B cell (primary cell): ENCODE measurements at regions not wholly inside any gene's neighbourhood (a gene's known extent, or its start where the extent isn't known, plus 50 kb on each side); places are given as distances from the start of the nearest gene placed in this dataset.

Experiments
- ATAC-seq: fragments of 200-7000 bp; cut with Tn5 transposase; one replicate; pipeline ENCODE4 v1.10.0; 2021; ENCODE audit warnings: low read depth, mild to moderate bottlenecking, moderate number of reproducible peaks, moderate library complexity
- CTCF ChIA-PET: fragments of 350-600 bp; sonication (Branson Sonifier 250); formaldehyde crosslinking; loops from one replicate; lab custom pipeline; 2021; ENCODE audit warnings: antibody characterized with exemption, inconsistent platforms; lab: Charles Lee
- POLR2A ChIA-PET: fragments of 350-600 bp; sonication (Branson Sonifier 250); formaldehyde crosslinking; loops from one replicate; lab custom pipeline; 2021; ENCODE audit warnings: antibody characterized with exemption; lab: Charles Lee
- DNase-seq: peaks from one replicate; pipeline ENCODE4 v3.0.0; 2013
- H2AFZ ChIP-seq: 2 replicates; pipeline ENCODE4 v1.6.1; 2012; ENCODE audit warnings: mild to moderate bottlenecking, low read depth, low read length; ENCODE audit not compliant: insufficient read depth, poor library complexity, severe bottlenecking
- H3K27ac ChIP-seq, 2 donors: 1 replicate in 1 of 2; 2 replicates in 1 of 2; pipeline ENCODE4 v1.5.1; 2012 to 2013; ENCODE audit warnings: low read length in 2 of 2, mild to moderate bottlenecking in 2 of 2, moderate library complexity in 1 of 2
- H3K27me3 ChIP-seq, 4 experiments: fragments of 200-600 bp in 1 of 4; sonication (generic) in 1 of 4; replicated peaks in 1 of 4; 1 replicate in 2 of 4; 2 replicates in 2 of 4; pipeline versions ENCODE4 v1.6.1 to v1.7.0; 2013 to 2016; ENCODE audit warnings: low read length in 3 of 4, mild to moderate bottlenecking in 2 of 4, mixed read lengths in 1 of 4, moderate library complexity in 1 of 4; ENCODE audit not compliant: insufficient read depth in 4 of 4, control insufficient read depth in 3 of 4; ENCODE audit errors: control extremely low read depth in 1 of 4
- H3K36me3 ChIP-seq, 2 experiments: replicated peaks in 1 of 2; 1 replicate in 1 of 2; 2 replicates in 1 of 2; pipeline versions ENCODE4 v1.6.1 to v1.7.1; 2013; ENCODE audit warnings: low read length in 1 of 2; ENCODE audit not compliant: insufficient read depth in 2 of 2, control insufficient read depth in 1 of 2; ENCODE audit errors: control extremely low read depth in 1 of 2, extremely low read depth in 1 of 2
- H3K4me1 ChIP-seq, 2 donors: fragments of 200-600 bp in 1 of 2; sonication (generic) in 1 of 2; 1 replicate in 1 of 2; 2 replicates in 1 of 2; pipeline versions ENCODE4 v1.5.1 to v1.6.1; 2013 to 2017; ENCODE audit warnings: low read length in 2 of 2; ENCODE audit not compliant: control insufficient read depth in 2 of 2, insufficient read depth in 2 of 2
- H3K4me2 ChIP-seq: replicated peaks from 2 replicates; pipeline ENCODE3; 2012; ENCODE audit warnings: mild to moderate bottlenecking, low read depth, low read length; ENCODE audit not compliant: poor library complexity, severe bottlenecking
- H3K4me3 ChIP-seq, 5 experiments: fragments of 200-600 bp in 1 of 5; sonication (generic) in 1 of 5; 1 replicate in 3 of 5; 2 replicates in 2 of 5; pipeline versions ENCODE4 v1.5.1 to v1.7.0; 2011 to 2016; ENCODE audit warnings: low read length in 4 of 5, mild to moderate bottlenecking in 4 of 5, low read depth in 2 of 5, control low read depth in 1 of 5, moderate library complexity in 1 of 5; ENCODE audit not compliant: insufficient read depth in 1 of 5; ENCODE audit errors: control extremely low read depth in 1 of 5, extremely low read depth in 1 of 5
- H3K79me2 ChIP-seq: fragments of 200-600 bp; sonication (generic); one replicate; pipeline ENCODE4 v1.6.0; 2016; ENCODE audit warnings: low read length; ENCODE audit not compliant: control insufficient read depth, insufficient read depth
- H3K9ac ChIP-seq: fragments of 200-600 bp; sonication (generic); 2 replicates; pipeline ENCODE4 v1.6.1; 2017; ENCODE audit warnings: mild to moderate bottlenecking, low read length, moderate library complexity
- H3K9me3 ChIP-seq, 3 donors: one replicate each; pipeline versions ENCODE4 v1.6.1 to v1.7.1; 2013; ENCODE audit warnings: low read length in 2 of 3; ENCODE audit not compliant: control insufficient read depth in 2 of 3, insufficient read depth in 1 of 3; ENCODE audit errors: control extremely low read depth in 1 of 3
- H4K20me1 ChIP-seq: 2 replicates; pipeline ENCODE4 v1.6.0; 2012; ENCODE audit warnings: mild to moderate bottlenecking, low read length; ENCODE audit not compliant: insufficient read depth, control insufficient read depth, poor library complexity, severe bottlenecking
- H3K27ac Mint-ChIP-seq: one replicate; pipeline ENCODE4 v1.8.0; 2021; ENCODE audit warnings: mixed read lengths
- H3K27me3 Mint-ChIP-seq: one replicate; pipeline ENCODE4 v1.8.0; 2021; ENCODE audit warnings: mixed read lengths
- H3K4me1 Mint-ChIP-seq: one replicate; pipeline ENCODE4 v1.8.0; 2021; ENCODE audit warnings: mixed read lengths
- H3K4me3 Mint-ChIP-seq: one replicate; pipeline ENCODE4 v1.8.0; 2021; ENCODE audit warnings: mixed read lengths
- H3K9me3 Mint-ChIP-seq: one replicate; pipeline ENCODE4 v1.8.0; 2022; ENCODE audit warnings: mixed read lengths; ENCODE audit not compliant: insufficient read depth
- EZH2 ChIP-seq: IDR thresholded peaks from 2 replicates; pipeline ENCODE4 v1.6.1; 2012; ENCODE audit warnings: borderline replicate concordance, low read depth, mild to moderate bottlenecking, moderate library complexity, low read length; ENCODE audit not compliant: insufficient read depth, poor library complexity, severe bottlenecking
- WGBS: methylation state at CpG from one replicate; pipeline ENCODE4 v1.1.5; 2013; ENCODE audit warnings: missing lambda C conversion rate; ENCODE audit not compliant: insufficient coverage; 5-methylcytosine and 5-hydroxymethylcytosine counted together
- intact Hi-C: fragments of 100-400 bp; cut with micrococcal nuclease; formaldehyde crosslinking; loops from one replicate; pipeline ENCODE4 v1.10.0; 2022
- TF ChIP-seq, protein P1 (sequence below): fragments of 200-600 bp; IDR thresholded peaks from one replicate; pipeline ENCODE4 v1.8.0; 2022; ENCODE audit warnings: antibody characterized with exemption, mild to moderate bottlenecking

GRCh38 chr18:51731070-51731469, 533.6 kb upstream of the MEX3C start:
- Histone ChIP-seq H3K4me3 (no peak overlapping the region), H3K79me2 (no peaks in the 10 kb centered on the region), H3K9ac (no peak overlapping the region), H3K36me3 (no peaks in the 10 kb centered on the region), H3K4me1 (no peaks in the 10 kb centered on the region), H3K4me2 (no peak overlapping the region), H4K20me1 (no peaks in the 10 kb centered on the region), H3K27ac (no peak overlapping the region), H3K9me3 (no peaks in the 10 kb centered on the region), H2AFZ (no peak overlapping the region), H3K27me3 (no peaks in the 10 kb centered on the region)
- WGBS = no CpG with 5 or more reads among the region's 4 CpGs
- DNase-seq (no peak), ATAC-seq (no peak)
- TF ChIP-seq EZH2 = no peak
- TF ChIP-seq, protein P1, sequence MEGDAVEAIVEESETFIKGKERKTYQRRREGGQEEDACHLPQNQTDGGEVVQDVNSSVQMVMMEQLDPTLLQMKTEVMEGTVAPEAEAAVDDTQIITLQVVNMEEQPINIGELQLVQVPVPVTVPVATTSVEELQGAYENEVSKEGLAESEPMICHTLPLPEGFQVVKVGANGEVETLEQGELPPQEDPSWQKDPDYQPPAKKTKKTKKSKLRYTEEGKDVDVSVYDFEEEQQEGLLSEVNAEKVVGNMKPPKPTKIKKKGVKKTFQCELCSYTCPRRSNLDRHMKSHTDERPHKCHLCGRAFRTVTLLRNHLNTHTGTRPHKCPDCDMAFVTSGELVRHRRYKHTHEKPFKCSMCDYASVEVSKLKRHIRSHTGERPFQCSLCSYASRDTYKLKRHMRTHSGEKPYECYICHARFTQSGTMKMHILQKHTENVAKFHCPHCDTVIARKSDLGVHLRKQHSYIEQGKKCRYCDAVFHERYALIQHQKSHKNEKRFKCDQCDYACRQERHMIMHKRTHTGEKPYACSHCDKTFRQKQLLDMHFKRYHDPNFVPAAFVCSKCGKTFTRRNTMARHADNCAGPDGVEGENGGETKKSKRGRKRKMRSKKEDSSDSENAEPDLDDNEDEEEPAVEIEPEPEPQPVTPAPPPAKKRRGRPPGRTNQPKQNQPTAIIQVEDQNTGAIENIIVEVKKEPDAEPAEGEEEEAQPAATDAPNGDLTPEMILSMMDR = no peak
- Mint-ChIP-seq H3K9me3 (no peaks in the 10 kb centered on the region), H3K4me3 (no peak overlapping the region), H3K27me3 (no peaks in the 10 kb centered on the region), H3K27ac (no peak overlapping the region), H3K4me1 (peaks cover 5% of the 10 kb centered on the region)
- intact Hi-C loops = no loop called here
- ChIA-PET POLR2A (no interaction called here), CTCF (no interaction called here)

GRCh38 chr18:51734576-51734975, 537.1 kb upstream of the MEX3C start:
- intact Hi-C loops = no loop called here
- WGBS = no CpG with 5 or more reads among the region's 3 CpGs
- Histone ChIP-seq H3K4me1 (no peaks in the 10 kb centered on the region), H2AFZ (no peak overlapping the region), H3K27me3 (no peaks in the 10 kb centered on the region), H3K79me2 (no peaks in the 10 kb centered on the region), H3K36me3 (no peaks in the 10 kb centered on the region), H3K9ac (no peak overlapping the region), H3K27ac (no peak overlapping the region), H4K20me1 (no peaks in the 10 kb centered on the region), H3K4me3 (no peak overlapping the region), H3K4me2 (no peak overlapping the region), H3K9me3 (no peaks in the 10 kb centered on the region)
- peaks cover 2% of the 10 kb centered on the region for H3K4me1 Mint-ChIP-seq
- ChIA-PET CTCF (no interaction called here), POLR2A (no interaction called here)
- no peaks in the 10 kb centered on the region for H3K9me3 Mint-ChIP-seq
- H3K27me3 Mint-ChIP-seq = no peaks in the 10 kb centered on the region
- H3K4me3 Mint-ChIP-seq = no peak overlapping the region
- ATAC-seq (no peak), DNase-seq (no peak)
- no peak overlapping the region for H3K27ac Mint-ChIP-seq
- TF ChIP-seq EZH2 = no peak
- TF ChIP-seq, protein P1 = no peak
